ENCODE measurements at regions not wholly inside any gene's neighbourhood (a gene's known extent, or its start where the extent isn't known, plus 50 kb on each side); places are given as distances from the start of the nearest gene placed in this dataset.

- no peak overlapping the region for H3K27ac Mint-ChIP-seq (ENCODE audit: low read depth, unreplicated experiment)
Observed at GRCh38 chr18:29928081-29928480, 1114.5 kb downstream of the DSC3 start.

GRCh38 chr18:29925566-29925965, 1117.0 kb downstream of the DSC3 start:
- H3K27ac Mint-ChIP-seq (ENCODE audit: low read depth, unreplicated experiment), result no peak overlapping the region
- ChIA-PET POLR2A (no interaction called here), CTCF (interaction anchor here (0.6 kb wide), 1 partner anchor 18 kb away, joined by 3 read pairs; no protein-coding TSS in a partner anchor)
- no peaks in the 10 kb centered on the region for H3K36me3 Mint-ChIP-seq (ENCODE audit: insufficient read depth, unreplicated experiment)
- no peaks in the 10 kb centered on the region for H3K9me3 Mint-ChIP-seq (ENCODE audit: unreplicated experiment)
- no peaks in the 10 kb centered on the region for H3K27me3 Mint-ChIP-seq (ENCODE audit: insufficient read depth, unreplicated experiment)
- no peaks in the 10 kb centered on the region for H3K4me1 Mint-ChIP-seq (ENCODE audit: insufficient read depth, unreplicated experiment)
- BruUV-seq (replicated peaks), result no TSS peak
- intact Hi-C loops (cut with micrococcal nuclease), result no loop called here
- H3K4me3 Mint-ChIP-seq (ENCODE audit: unreplicated experiment), result no peak overlapping the region
- no peak for TF ChIP-seq CTCF (IDR thresholded peaks at IDR 0.05; ENCODE audit: unreplicated experiment)
- no peak for DNase-seq (ENCODE audit: unreplicated experiment)

More at GRCh38 chr18:29928081-29928480, 1114.5 kb downstream of the DSC3 start:
- ChIA-PET CTCF (no interaction called here), POLR2A (no interaction called here)
- Mint-ChIP-seq H3K4me3 (ENCODE audit: unreplicated experiment) (no peak overlapping the region), H3K27me3 (ENCODE audit: insufficient read depth, unreplicated experiment) (no peaks in the 10 kb centered on the region), H3K4me1 (ENCODE audit: insufficient read depth, unreplicated experiment) (no peaks in the 10 kb centered on the region), H3K9me3 (ENCODE audit: unreplicated experiment) (no peaks in the 10 kb centered on the region), H3K36me3 (ENCODE audit: insufficient read depth, unreplicated experiment) (no peaks in the 10 kb centered on the region)
- no peak for TF ChIP-seq CTCF (IDR thresholded peaks at IDR 0.05; ENCODE audit: unreplicated experiment)
- intact Hi-C loops (cut with micrococcal nuclease), result no loop called here
- no peak for DNase-seq (ENCODE audit: unreplicated experiment)
- BruUV-seq (replicated peaks), result no TSS peak

GRCh38 chr18:29912351-29912750, 1130.2 kb downstream of the DSC3 start:
- no peak for TF ChIP-seq CTCF (IDR thresholded peaks at IDR 0.05; ENCODE audit: unreplicated experiment)
- intact Hi-C loops (cut with micrococcal nuclease), result no loop called here
- peaks cover 6% of the 10 kb centered on the region for H3K4me1 Mint-ChIP-seq (ENCODE audit: insufficient read depth, unreplicated experiment)
- no peak overlapping the region for H3K27ac Mint-ChIP-seq (ENCODE audit: low read depth, unreplicated experiment)
- CTCF ChIA-PET, result no interaction called here
- no peaks in the 10 kb centered on the region for H3K36me3 Mint-ChIP-seq (ENCODE audit: insufficient read depth, unreplicated experiment)
- no peak overlapping the region for H3K4me3 Mint-ChIP-seq (ENCODE audit: unreplicated experiment)
- no peak for DNase-seq (ENCODE audit: unreplicated experiment)
- POLR2A ChIA-PET, result no interaction called here
- no TSS peak for BruUV-seq (replicated peaks)
- no peaks in the 10 kb centered on the region for H3K27me3 Mint-ChIP-seq (ENCODE audit: insufficient read depth, unreplicated experiment)
- H3K9me3 Mint-ChIP-seq (ENCODE audit: unreplicated experiment), result peaks cover 5% of the 10 kb centered on the region

GRCh38 chr18:29892960-29893558, 1149.5 kb downstream of the DSC3 start:
- Mint-ChIP-seq H3K27me3 (ENCODE audit: insufficient read depth, unreplicated experiment) (no peaks in the 10 kb centered on the region), H3K27ac (ENCODE audit: low read depth, unreplicated experiment) (no peak overlapping the region), H3K4me1 (ENCODE audit: insufficient read depth, unreplicated experiment) (no peaks in the 10 kb centered on the region), H3K9me3 (ENCODE audit: unreplicated experiment) (peaks cover 7% of the 10 kb centered on the region), H3K4me3 (ENCODE audit: unreplicated experiment) (no peak overlapping the region), H3K36me3 (ENCODE audit: insufficient read depth, unreplicated experiment) (no peaks in the 10 kb centered on the region)
- CTCF ChIA-PET, result interaction anchor here (0.8 kb wide), 1 partner anchor 1862 kb away, joined by 3 read pairs; no protein-coding TSS in a partner anchor
- DNase-seq (ENCODE audit: unreplicated experiment), result peak; percentile 16
- TF ChIP-seq CTCF (IDR thresholded peaks at IDR 0.05; ENCODE audit: unreplicated experiment), result peak; percentile 65
- intact Hi-C loops (cut with micrococcal nuclease), result loop anchor here (1.0 to 5.0 kb wide), 2 partner anchors 388 to 999 kb away; no protein-coding TSS in a partner anchor
- POLR2A ChIA-PET, result no interaction called here
- BruUV-seq (replicated peaks), result no TSS peak

All from MCF 10A (cell line).